ENCODE measurements at regions not wholly inside any gene's neighbourhood (a gene's known extent, or its start where the extent isn't known, plus 50 kb on each side); places are given as distances from the start of the nearest gene placed in this dataset.

- H3K27me3 Mint-ChIP-seq = peaks cover 4 to 38% (median 25%) of the 10 kb centered on the region in 5 donors
- H3K27ac Mint-ChIP-seq = no peak overlapping the region
- ChIA-PET CTCF (no interaction called here), POLR2A (no interaction called here)
- H3K4me1 ChIP-seq (ENCODE audit: control insufficient read depth in 2 of 2, insufficient read depth in 2 of 2, low read length in 2 of 2) = peaks cover 2 to 13% of the 10 kb centered on the region in 2 donors
- H3K36me3 ChIP-seq (ENCODE audit: control insufficient read depth in 2 of 3, insufficient read depth in 3 of 3, low read length in 3 of 3) = no peaks in the 10 kb centered on the region
- peaks cover 13 to 26% (median 17%) of the 10 kb centered on the region in 7 donors for H3K4me1 Mint-ChIP-seq
- H3K4me3 Mint-ChIP-seq = no peak overlapping the region
- H3K27me3 ChIP-seq (ENCODE audit: control insufficient read depth in 2 of 2, insufficient read depth in 2 of 2, low read length in 2 of 2) = no peaks in the 10 kb centered on the region
- intact Hi-C loops (cut with micrococcal nuclease) = no loop called here
- H3K4me3 ChIP-seq (ENCODE audit: low read length) = no peak overlapping the region
- no peak for DNase-seq
- no peaks in the 10 kb centered on the region for H3K36me3 Mint-ChIP-seq
- H3K9me3 Mint-ChIP-seq = peaks cover 0 to 26% (median 0%) of the 10 kb centered on the region in 11 donors
- no peak for ATAC-seq
- H3K9me3 ChIP-seq (ENCODE audit: control insufficient read depth in 2 of 3, low read length in 3 of 3) = no peaks in the 10 kb centered on the region
- H3K27ac ChIP-seq (ENCODE audit: low read depth, low read length) = no peak overlapping the region
Observed at GRCh38 chr11:69563306-69563705, 77.7 kb upstream of the CCND1 start.

- H3K36me3 ChIP-seq (ENCODE audit: control insufficient read depth in 2 of 3, insufficient read depth in 3 of 3, low read length in 3 of 3) = no peaks in the 10 kb centered on the region
- ChIA-PET CTCF (no interaction called here), POLR2A (no interaction called here)
- Mint-ChIP-seq H3K4me3 (no peak overlapping the region), H3K27ac (no peak overlapping the region), H3K9me3 (peaks cover 0 to 26% (median 0%) of the 10 kb centered on the region in 11 donors), H3K27me3 (peaks cover 4 to 38% (median 25%) of the 10 kb centered on the region in 5 donors), H3K4me1 (peaks cover 5 to 18% (median 9%) of the 10 kb centered on the region in 7 donors), H3K36me3 (no peaks in the 10 kb centered on the region)
- H3K4me3 ChIP-seq (ENCODE audit: low read length) = no peak overlapping the region
- ATAC-seq (no peak), DNase-seq (no peak)
- H3K9me3 ChIP-seq (ENCODE audit: control insufficient read depth in 2 of 3, low read length in 3 of 3) = no peaks in the 10 kb centered on the region
- H3K4me1 ChIP-seq (ENCODE audit: control insufficient read depth in 2 of 2, insufficient read depth in 2 of 2, low read length in 2 of 2) = peaks cover 0 to 4% of the 10 kb centered on the region in 2 donors
- H3K27me3 ChIP-seq (ENCODE audit: control insufficient read depth in 2 of 2, insufficient read depth in 2 of 2, low read length in 2 of 2) = no peaks in the 10 kb centered on the region
- no peak overlapping the region for H3K27ac ChIP-seq (ENCODE audit: low read depth, low read length)
- intact Hi-C loops (cut with micrococcal nuclease) = no loop called here
Observed at GRCh38 chr11:69563946-69564775, 76.8 kb upstream of the CCND1 start.

GRCh38 chr11:69566001-69566400 is 75.0 kb upstream of the CCND1 start:
- Mint-ChIP-seq H3K27me3 (peaks cover 4 to 30% (median 10%) of the 10 kb centered on the region in 5 donors), H3K27ac (no peak overlapping the region), H3K4me3 (no peak overlapping the region), H3K9me3 (peaks cover 0 to 19% (median 0%) of the 10 kb centered on the region in 11 donors), H3K36me3 (no peaks in the 10 kb centered on the region), H3K4me1 (peaks cover 0 to under 1% (median 0%) of the 10 kb centered on the region in 7 donors)
- H3K27me3 ChIP-seq (ENCODE audit: control insufficient read depth in 2 of 2, insufficient read depth in 2 of 2, low read length in 2 of 2) = no peaks in the 10 kb centered on the region
- H3K36me3 ChIP-seq (ENCODE audit: control insufficient read depth in 2 of 3, insufficient read depth in 3 of 3, low read length in 3 of 3) = no peaks in the 10 kb centered on the region
- H3K4me3 ChIP-seq (ENCODE audit: low read length) = no peak overlapping the region
- H3K9me3 ChIP-seq (ENCODE audit: control insufficient read depth in 2 of 3, low read length in 3 of 3) = no peaks in the 10 kb centered on the region
- ChIA-PET POLR2A (no interaction called here), CTCF (no interaction called here)
- no peak overlapping the region for H3K27ac ChIP-seq (ENCODE audit: low read depth, low read length)
- DNase-seq = no peak
- ATAC-seq = no peak
- intact Hi-C loops (cut with micrococcal nuclease) = no loop called here
- H3K4me1 ChIP-seq (ENCODE audit: control insufficient read depth in 2 of 2, insufficient read depth in 2 of 2, low read length in 2 of 2) = no peaks in the 10 kb centered on the region

- Histone ChIP-seq H3K4me3 (ENCODE audit: low read length) (no peak overlapping the region), H3K9me3 (ENCODE audit: control insufficient read depth in 2 of 3, low read length in 3 of 3) (no peaks in the 10 kb centered on the region), H3K27me3 (ENCODE audit: control insufficient read depth in 2 of 2, insufficient read depth in 2 of 2, low read length in 2 of 2) (no peaks in the 10 kb centered on the region), H3K27ac (ENCODE audit: low read depth, low read length) (no peak overlapping the region), H3K4me1 (ENCODE audit: control insufficient read depth in 2 of 2, insufficient read depth in 2 of 2, low read length in 2 of 2) (no peaks in the 10 kb centered on the region), H3K36me3 (ENCODE audit: control insufficient read depth in 2 of 3, insufficient read depth in 3 of 3, low read length in 3 of 3) (no peaks in the 10 kb centered on the region)
- H3K9me3 Mint-ChIP-seq = peaks cover 0 to 8% (median 0%) of the 10 kb centered on the region in 11 donors
- peak overlapping the region in 1 of 9 donors; percentile 36 for H3K27ac Mint-ChIP-seq
- no peak overlapping the region for H3K4me3 Mint-ChIP-seq
- ChIA-PET POLR2A (no interaction called here), CTCF (no interaction called here)
- intact Hi-C loops (cut with micrococcal nuclease) = no loop called here
- no peaks in the 10 kb centered on the region for H3K36me3 Mint-ChIP-seq
- H3K4me1 Mint-ChIP-seq = no peaks in the 10 kb centered on the region
- no peak for DNase-seq
- H3K27me3 Mint-ChIP-seq = peaks cover 5 to 24% (median 5%) of the 10 kb centered on the region in 5 donors
- ATAC-seq = no peak
Observed at GRCh38 chr11:69567951-69568808, 72.8 kb upstream of the CCND1 start.

- Histone ChIP-seq H3K27ac (ENCODE audit: low read depth, low read length) (no peak overlapping the region), H3K4me1 (ENCODE audit: control insufficient read depth in 2 of 2, insufficient read depth in 2 of 2, low read length in 2 of 2) (no peaks in the 10 kb centered on the region), H3K36me3 (ENCODE audit: control insufficient read depth in 2 of 3, insufficient read depth in 3 of 3, low read length in 3 of 3) (no peaks in the 10 kb centered on the region), H3K27me3 (ENCODE audit: control insufficient read depth in 2 of 2, insufficient read depth in 2 of 2, low read length in 2 of 2) (no peaks in the 10 kb centered on the region), H3K9me3 (ENCODE audit: control insufficient read depth in 2 of 3, low read length in 3 of 3) (no peaks in the 10 kb centered on the region), H3K4me3 (ENCODE audit: low read length) (no peak overlapping the region)
- Mint-ChIP-seq H3K9me3 (peaks cover 0 to 8% (median 0%) of the 10 kb centered on the region in 11 donors), H3K4me1 (no peaks in the 10 kb centered on the region), H3K27me3 (peaks cover 5 to 21% (median 5%) of the 10 kb centered on the region in 5 donors), H3K36me3 (no peaks in the 10 kb centered on the region), H3K4me3 (no peak overlapping the region), H3K27ac (peak overlapping the region in 1 of 9 donors; percentile 36)
- CTCF ChIA-PET = no interaction called here
- ATAC-seq (no peak), DNase-seq (no peak)
- intact Hi-C loops (cut with micrococcal nuclease) = no loop called here
- POLR2A ChIA-PET = no interaction called here
Observed at GRCh38 chr11:69568809-69569097, 72.2 kb upstream of the CCND1 start.

GRCh38 chr11:69569306-69570200 is 71.4 kb upstream of the CCND1 start:
- Histone ChIP-seq H3K4me3 (ENCODE audit: low read length) (no peak overlapping the region), H3K27me3 (ENCODE audit: control insufficient read depth in 2 of 2, insufficient read depth in 2 of 2, low read length in 2 of 2) (no peaks in the 10 kb centered on the region), H3K4me1 (ENCODE audit: control insufficient read depth in 2 of 2, insufficient read depth in 2 of 2, low read length in 2 of 2) (no peaks in the 10 kb centered on the region), H3K36me3 (ENCODE audit: control insufficient read depth in 2 of 3, insufficient read depth in 3 of 3, low read length in 3 of 3) (no peaks in the 10 kb centered on the region), H3K9me3 (ENCODE audit: control insufficient read depth in 2 of 3, low read length in 3 of 3) (no peaks in the 10 kb centered on the region), H3K27ac (ENCODE audit: low read depth, low read length) (no peak overlapping the region)
- H3K36me3 Mint-ChIP-seq = no peaks in the 10 kb centered on the region
- ATAC-seq (no peak), DNase-seq (no peak)
- H3K27me3 Mint-ChIP-seq = peaks cover 5 to 13% (median 5%) of the 10 kb centered on the region in 5 donors
- ChIA-PET POLR2A (no interaction called here), CTCF (no interaction called here)
- H3K4me1 Mint-ChIP-seq = no peaks in the 10 kb centered on the region
- peaks cover 0 to 8% (median 0%) of the 10 kb centered on the region in 11 donors for H3K9me3 Mint-ChIP-seq
- H3K27ac Mint-ChIP-seq = no peak overlapping the region
- intact Hi-C loops (cut with micrococcal nuclease) = no loop called here
- no peak overlapping the region for H3K4me3 Mint-ChIP-seq

Data from naive thymus-derived CD4-positive, alpha-beta T cell (primary cell).